HG03469 (cell line): ENCODE measurements at regions not wholly inside any gene's neighbourhood (a gene's known extent, or its start where the extent isn't known, plus 50 kb on each side); places are given as distances from the start of the nearest gene placed in this dataset.

ENCODE experiments used
- ATAC-seq: cut with Tn5 transposase; IDR thresholded peaks from one replicate; pipeline ENCODE4 v1.9.1; 2021; ENCODE audit warnings: mild to moderate bottlenecking, moderate library complexity, moderate number of reproducible peaks; ENCODE audit not compliant: unreplicated experiment

GRCh38 chr2:44825702-44826101 lies 115.8 kb upstream of the SIX3 start:
- no peak for ATAC-seq

DNA sequence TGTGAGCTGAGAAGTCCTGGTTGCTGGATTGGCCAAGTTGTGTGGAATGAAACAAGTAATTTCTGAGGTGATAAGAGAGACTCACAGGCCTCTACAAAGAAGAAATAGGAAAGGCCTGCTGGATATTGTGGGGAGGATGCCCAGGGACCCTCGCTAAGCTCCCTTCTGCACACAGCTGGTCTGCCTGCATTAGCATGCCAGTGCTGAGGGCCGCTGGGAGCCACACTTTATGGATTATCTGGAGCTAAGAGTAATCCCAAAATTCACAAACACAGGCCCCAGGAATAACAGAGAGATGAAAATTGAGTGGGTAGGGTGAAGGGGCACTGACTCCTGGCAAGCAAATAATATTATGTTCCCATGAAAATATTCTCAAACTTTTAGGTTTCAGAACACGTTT lies 114.9 kb upstream of the SIX3 start:
- no peak for ATAC-seq

DNA sequence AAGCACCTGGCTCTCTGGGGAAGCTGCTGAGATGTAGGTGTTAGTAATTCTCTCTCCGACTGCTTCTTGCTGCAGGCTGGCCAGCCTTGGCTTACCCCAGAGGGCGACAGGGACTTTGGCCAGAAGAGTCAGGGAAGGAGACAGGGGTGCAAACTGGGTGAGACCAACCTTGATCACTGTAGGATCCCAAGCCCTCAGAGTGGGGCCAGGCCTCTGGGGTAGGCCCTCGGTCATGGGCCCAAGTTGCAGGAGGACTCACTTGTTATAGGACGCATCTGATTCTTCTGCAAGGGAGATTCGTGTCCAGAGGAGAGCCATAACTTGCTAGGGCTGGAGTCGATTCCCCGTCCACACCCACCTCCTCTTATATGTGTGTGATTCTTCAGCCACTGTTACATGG lies 111.7 kb upstream of the SIX3 start:
- ATAC-seq = no peak

DNA sequence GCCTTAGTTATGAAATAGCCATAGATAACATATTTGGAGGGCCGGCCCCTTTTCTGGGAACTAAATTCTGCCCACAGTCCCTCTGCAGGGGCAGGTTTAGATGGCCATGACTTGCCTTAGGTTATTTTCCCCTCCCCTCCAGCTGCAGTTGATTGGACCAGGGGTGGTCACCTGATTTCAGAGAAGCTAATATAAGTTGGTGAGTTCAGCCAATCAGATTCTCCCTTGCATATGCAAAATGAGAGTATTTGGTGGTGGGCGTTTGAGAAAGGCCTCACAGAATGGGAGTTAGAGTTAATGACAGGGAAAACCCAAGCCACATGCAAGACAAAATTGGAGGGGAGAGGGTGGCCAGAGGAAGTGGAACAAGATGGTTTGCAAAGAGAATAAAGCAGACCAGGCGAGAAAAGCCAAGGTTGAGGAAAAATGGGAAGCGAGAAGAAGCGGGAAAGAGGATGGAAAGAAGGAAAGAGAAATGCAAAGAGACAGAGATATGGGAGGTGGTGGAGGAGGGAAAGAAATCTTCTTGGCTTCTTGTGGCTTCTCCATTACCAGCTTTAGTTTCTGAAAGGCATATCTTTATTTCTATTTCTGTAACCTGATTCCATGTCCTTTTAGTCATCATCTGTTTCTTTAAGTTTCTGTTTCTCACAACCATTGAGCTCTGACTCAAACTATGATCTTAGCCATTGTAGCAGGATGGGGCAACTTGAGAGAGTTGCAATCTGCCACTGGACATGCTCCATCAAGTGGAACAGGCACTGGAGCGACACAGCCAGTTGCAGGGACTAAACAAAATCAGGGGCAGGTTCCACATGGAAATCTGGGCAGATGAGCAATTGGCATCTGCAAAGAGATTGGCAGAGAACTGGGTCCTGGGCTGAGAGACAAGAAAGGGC lies 108.1 kb upstream of the SIX3 start:
- peak; percentile 51 for ATAC-seq

- ATAC-seq = no peak
These were observed 106.8 kb upstream of the SIX3 start for GRCh38 chr2:44834656-44835055.

DNA sequence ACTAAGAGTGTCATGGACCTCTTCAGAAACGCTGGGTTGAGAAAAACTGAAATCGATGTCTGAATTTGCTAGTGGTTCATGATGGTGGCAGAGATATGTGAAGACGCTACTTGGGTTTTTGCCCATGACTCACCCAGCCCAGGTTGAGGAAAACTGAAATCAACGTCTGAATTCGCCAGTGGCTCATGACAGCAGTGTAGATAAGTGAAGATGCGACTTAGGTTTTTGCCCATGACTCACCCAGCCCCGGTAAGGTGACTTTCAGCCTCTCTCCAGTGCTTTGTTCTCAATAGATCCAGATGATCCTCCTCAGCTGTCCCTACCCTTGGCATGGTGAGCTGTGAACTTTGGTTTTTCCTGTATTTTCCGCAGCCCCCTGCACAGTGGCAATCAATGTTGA lies 105.3 kb upstream of the SIX3 start:
- ATAC-seq = no peak

DNA sequence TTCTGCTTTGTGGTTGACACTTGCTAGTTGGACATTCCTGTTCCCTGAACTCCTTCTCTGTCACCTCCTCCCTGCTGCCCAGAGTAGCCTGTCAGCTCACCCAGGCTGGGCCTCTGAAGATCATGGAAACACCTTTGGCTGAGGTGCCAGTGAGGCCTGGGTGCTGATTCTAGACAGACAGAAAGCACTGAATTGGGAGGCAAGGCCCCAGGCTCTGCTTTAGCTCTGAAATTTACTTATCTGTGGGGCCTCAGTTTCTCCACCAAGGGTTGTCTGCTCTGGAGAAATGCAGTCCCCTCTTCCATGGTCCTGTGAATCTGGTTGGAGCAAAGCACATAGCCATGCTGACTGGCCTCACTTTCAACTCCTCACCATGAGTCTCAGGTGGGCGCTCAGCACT lies 104.6 kb upstream of the SIX3 start:
- no peak for ATAC-seq

GRCh38 chr2:44838116-44838790 lies 103.2 kb upstream of the SIX3 start:
- no peak for ATAC-seq

DNA sequence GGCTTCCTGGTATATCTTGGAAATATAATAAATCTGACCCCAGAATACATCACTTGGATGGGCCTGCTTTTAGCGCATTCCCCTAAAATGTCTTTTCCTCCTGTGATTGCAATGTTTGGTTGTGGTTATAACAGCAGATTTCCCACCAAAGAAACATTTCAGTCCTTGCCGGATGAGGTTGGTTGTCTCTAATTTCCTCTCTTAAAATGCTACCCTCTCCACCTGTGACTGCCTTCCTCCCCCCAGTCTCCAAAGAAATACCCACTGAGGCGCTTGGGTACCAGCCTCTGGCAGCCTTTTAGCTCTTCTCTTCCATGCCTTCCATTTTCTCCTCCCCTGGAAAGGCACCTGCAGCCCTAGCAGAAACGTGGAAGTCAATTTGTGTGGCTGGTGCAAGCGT lies 102.1 kb upstream of the SIX3 start:
- no peak for ATAC-seq

GRCh38 chr2:44839771-44840502 lies 101.6 kb upstream of the SIX3 start:
- no peak for ATAC-seq

GRCh38 chr2:44840503-44840850 lies 101.0 kb upstream of the SIX3 start:
- ATAC-seq = no peak

DNA sequence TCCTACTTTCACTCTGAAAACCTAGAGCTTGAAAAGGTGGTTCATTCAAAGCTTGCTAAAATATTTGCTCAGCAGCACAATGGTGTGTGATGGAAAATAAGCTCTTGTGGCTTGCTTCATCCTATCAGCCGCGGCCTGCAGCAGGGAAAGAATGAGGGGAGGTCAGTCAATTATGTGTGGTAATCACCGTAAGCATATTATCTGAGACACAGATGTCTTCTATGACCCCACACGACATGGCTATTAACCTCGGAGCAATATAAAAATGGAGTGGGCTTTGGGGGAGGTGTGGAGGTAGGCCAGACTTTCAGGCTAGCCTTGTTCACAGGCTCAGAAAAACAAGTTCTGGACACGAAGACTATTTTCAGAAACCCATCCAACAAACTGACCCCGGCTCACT lies 98.4 kb upstream of the SIX3 start:
- no peak for ATAC-seq

DNA sequence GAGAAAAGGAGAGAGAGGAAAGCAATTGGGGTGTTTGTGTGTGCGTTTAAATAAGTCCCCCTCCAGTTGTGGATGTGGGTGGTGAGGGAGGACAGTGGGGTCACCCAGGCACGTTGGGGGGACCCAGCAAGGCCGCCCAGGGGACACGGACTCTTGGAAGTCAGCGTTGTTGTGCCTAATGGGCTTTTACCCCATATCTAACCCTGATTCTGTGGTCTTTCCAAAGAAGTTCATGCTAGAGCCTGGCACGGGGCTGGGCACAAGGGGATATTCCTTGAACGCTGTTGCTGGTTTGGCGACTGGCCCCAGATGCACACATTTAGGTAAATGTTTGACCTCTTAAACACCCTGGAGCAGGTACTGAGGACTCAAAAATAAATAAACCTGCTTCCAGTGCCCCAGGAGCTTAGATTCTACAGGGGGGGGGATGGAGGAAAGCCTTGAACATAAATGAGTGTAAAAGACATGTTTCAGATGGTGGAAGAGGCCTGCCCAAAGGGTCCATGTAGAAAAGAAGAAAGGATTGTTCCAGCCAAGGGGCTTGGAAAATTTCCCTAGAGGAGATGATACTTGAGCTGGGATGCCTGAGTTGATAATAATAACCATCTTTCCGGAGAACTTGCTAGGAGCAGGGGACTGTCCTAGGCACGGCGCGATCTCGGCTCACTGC lies 97.7 kb upstream of the SIX3 start:
- no peak for ATAC-seq

DNA sequence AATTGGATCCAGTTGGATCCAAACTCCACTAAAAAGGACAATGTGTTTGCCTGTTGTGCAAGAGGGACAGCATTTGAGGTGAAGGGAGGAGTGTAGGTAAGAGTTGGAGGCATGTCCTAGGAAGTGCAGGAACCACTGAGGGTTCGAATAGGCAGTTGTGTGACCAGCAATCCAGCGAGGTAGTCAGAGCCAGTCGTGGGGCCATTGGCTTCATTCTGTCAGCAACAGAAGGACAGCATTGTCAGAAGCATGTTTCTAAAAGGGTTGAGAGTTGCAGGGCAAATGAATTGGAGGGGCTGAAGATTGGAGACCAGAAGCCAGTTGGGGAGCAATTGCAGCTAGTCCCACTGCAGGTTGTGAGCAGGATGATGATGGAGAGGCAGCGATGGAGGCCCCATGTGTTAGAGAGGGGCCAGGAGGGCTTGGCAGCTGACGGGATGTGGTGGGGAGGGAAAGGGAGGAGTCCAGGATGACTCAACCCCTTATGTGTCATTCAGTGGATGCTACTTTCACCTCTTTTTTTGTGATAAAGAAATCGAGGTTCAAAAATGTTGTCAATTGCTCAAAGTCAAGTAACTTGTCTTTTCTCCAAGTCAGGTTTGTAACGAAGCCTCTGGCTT lies 96.7 kb upstream of the SIX3 start:
- no peak for ATAC-seq

DNA sequence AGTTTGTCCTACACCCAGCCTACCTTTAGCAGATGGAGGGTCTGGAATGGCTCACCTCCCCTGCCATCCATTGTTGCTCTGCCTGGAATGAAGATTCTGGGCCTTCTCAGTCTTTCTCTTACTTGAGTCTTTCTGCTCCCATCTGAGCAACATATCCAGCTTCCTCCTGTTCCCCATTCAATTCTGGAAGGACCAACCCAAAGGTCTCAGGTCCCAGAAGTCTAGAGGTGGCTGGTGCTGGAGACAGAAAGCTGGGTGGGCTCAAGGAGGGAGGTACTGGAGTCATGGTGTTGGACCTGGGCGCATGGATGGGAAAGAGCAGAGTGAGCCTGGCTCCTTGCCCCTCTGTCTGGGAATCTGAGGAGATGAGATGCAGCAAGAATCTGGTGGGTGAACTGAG lies 93.5 kb upstream of the SIX3 start:
- no peak for ATAC-seq

DNA sequence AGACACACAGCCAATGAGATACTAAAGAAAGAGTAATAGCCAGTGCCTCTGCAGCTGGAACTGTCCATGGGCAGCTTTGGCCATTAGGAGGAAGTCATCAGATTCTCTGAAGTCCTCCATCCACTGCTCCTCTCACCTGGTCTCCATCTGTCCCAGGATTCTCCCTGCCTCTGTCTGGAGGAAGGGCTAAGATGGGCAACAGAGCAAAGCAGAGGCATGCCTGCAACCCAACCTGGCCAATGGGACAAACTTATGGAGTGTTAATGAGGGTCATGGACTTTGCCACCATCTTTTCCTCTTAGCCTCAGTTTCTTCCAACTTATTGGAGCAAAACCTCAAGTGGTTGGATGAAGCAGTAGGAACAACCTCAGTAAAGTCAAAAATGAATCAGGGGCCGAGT lies 91.5 kb upstream of the SIX3 start:
- ATAC-seq = no peak

GRCh38 chr2:44851518-44851917 lies 90.0 kb upstream of the SIX3 start:
- no peak for ATAC-seq

GRCh38 chr2:44852594-44852993 lies 88.9 kb upstream of the SIX3 start:
- no peak for ATAC-seq

- no peak for ATAC-seq
These were observed 82.2 kb upstream of the SIX3 start for GRCh38 chr2:44859337-44859736.

- ATAC-seq = no peak
These were observed 75.3 kb upstream of the SIX3 start for GRCh38 chr2:44866152-44866551.

DNA sequence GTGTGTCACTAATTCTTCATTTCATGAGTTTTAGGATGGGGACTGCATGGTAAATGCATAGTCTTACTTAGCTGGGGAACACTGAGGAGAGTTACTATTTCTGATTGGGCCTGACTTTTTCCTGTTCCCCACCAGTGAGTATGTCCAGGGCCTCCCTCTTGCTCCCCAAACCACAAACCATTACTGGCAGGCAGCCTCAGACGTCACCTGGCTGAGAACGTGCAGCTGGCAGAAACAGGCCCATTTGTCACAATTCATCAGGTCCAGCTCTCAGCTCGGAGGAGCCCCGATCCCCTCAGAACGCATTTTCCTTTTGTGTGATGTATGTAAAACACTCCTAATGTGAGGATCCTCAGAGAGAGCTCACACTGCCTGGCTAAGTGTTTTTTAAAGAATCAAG lies 71.7 kb upstream of the SIX3 start:
- no peak for ATAC-seq
